Mesendoderm (in vitro differentiated cells): ENCODE measurements at regions not wholly inside any gene's neighbourhood (a gene's known extent, or its start where the extent isn't known, plus 50 kb on each side); places are given as distances from the start of the nearest gene placed in this dataset.

ENCODE experiments used
- DNase-seq: peaks from one replicate; pipeline ENCODE4 v3.0.0; 2013
- H2AK5ac ChIP-seq: 2 replicates; pipeline ENCODE4 v1.6.1; 2013; ENCODE audit warnings: low read length, inconsistent platforms
- H2BK120ac ChIP-seq: 2 replicates; pipeline ENCODE4 v1.6.1; 2013; ENCODE audit warnings: low read depth, mild to moderate bottlenecking, low read length, moderate library complexity, mixed read lengths
- H2BK15ac ChIP-seq: replicated peaks from 2 replicates; pipeline ENCODE4 v1.6.1; 2013; ENCODE audit warnings: low read depth, mild to moderate bottlenecking, moderate library complexity
- H2BK5ac ChIP-seq: 2 replicates; pipeline ENCODE4 v1.6.1; 2013; ENCODE audit warnings: low read length, inconsistent platforms
- H3K18ac ChIP-seq: 2 replicates; pipeline ENCODE4 v1.6.1; 2013; ENCODE audit warnings: mild to moderate bottlenecking, low read length, mixed read lengths
- H3K23ac ChIP-seq: one replicate; pipeline ENCODE4 v1.6.1; 2013; ENCODE audit warnings: low read length
- H3K27ac ChIP-seq: 2 replicates; pipeline ENCODE4 v1.5.1; 2013; ENCODE audit warnings: low read depth, mild to moderate bottlenecking, inconsistent platforms, low read length, moderate library complexity
- H3K27me3 ChIP-seq: 2 replicates; pipeline ENCODE4 v1.6.1; 2013; ENCODE audit warnings: low read length, control low read depth, mild to moderate bottlenecking, inconsistent platforms; ENCODE audit not compliant: insufficient read depth, poor library complexity
- H3K36me3 ChIP-seq: 2 replicates; pipeline ENCODE4 v1.6.1; 2013; ENCODE audit warnings: low read length, inconsistent platforms; ENCODE audit not compliant: control insufficient read depth, insufficient read depth
- H3K4ac ChIP-seq: one replicate; pipeline ENCODE4 v1.6.1; 2013; ENCODE audit warnings: low read depth, mild to moderate bottlenecking, low read length, moderate library complexity
- H3K4me1 ChIP-seq: 2 replicates; pipeline ENCODE4 v1.6.1; 2013; ENCODE audit warnings: low read depth, low read length, inconsistent platforms; ENCODE audit not compliant: control insufficient read depth
- H3K4me2 ChIP-seq: 2 replicates; pipeline ENCODE4 v1.6.1; 2013; ENCODE audit warnings: low read length
- H3K4me3 ChIP-seq: 2 replicates; pipeline ENCODE4 v1.5.1; 2013; ENCODE audit warnings: mild to moderate bottlenecking, low read length
- H3K56ac ChIP-seq: one replicate; pipeline ENCODE4 v1.6.1; 2013; ENCODE audit warnings: low read length
- H3K79me1 ChIP-seq: 2 replicates; pipeline ENCODE4 v1.6.1; 2013; ENCODE audit warnings: low read length, inconsistent platforms
- H3K79me2 ChIP-seq: 2 replicates; pipeline ENCODE4 v1.6.1; 2013; ENCODE audit warnings: mild to moderate bottlenecking, low read length; ENCODE audit not compliant: control insufficient read depth, insufficient read depth
- H3K9ac ChIP-seq: 2 replicates; pipeline ENCODE4 v1.6.1; 2013; ENCODE audit warnings: low read length, inconsistent platforms
- H4K5ac ChIP-seq: one replicate; pipeline ENCODE4 v1.6.1; 2013; ENCODE audit warnings: low read length
- H4K8ac ChIP-seq: one replicate; pipeline ENCODE4 v1.6.1; 2013; ENCODE audit warnings: low read depth, mild to moderate bottlenecking, control low read depth, low read length, moderate library complexity
- WGBS: extraction: QIAGEN DNeasy Blood & Tissue Kit; methylation state at CpG from one replicate; pipeline ENCODE4 v1.1.7; 2013; ENCODE audit warnings: low lambda C conversion rate, missing lambda C conversion rate; ENCODE audit not compliant: insufficient coverage; ENCODE audit errors: extremely low coverage; 5-methylcytosine and 5-hydroxymethylcytosine counted together

DNA sequence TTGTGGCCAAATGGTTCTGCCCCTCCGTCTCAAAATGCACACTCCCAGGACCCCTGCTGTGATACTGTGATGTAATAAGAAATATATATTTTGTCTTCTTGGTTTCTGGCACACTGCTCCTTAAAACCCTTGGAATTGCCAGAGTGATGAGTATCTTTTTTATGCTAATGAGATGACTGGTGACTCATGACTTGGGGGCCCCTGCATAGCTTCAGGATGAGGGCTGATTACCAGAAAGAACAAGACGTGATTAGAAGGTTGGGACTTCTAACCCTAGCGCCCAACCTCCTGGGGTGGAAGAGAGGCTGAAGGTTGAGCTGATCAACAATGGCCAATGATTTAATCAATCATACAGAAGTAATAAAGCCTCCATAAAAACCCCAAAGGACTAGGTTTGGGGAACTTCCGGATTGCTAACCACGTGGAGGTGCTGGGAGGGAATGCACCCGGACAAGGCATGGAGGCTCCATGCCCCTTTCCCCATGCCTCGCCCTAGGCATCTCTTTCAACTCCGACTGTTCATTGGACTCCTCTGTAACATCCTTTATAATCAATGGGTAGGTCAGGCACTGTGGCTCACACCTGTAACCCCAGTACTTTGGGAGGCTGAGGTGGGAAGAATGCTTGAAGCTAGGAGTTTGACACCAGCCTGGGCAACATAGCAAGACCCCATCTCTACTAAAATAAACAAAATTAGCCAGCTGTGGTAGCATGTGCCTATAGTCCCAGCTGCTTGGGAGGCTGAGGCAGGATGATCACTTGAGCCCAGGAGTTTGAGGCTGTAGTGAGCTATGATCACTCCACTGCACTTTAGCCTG lies 89.1 kb downstream of the HS1BP3 start:
- H3K27ac ChIP-seq: peak overlapping the region; percentile 5
- peak; percentile 74 for DNase-seq

GRCh38 chr2:20562540-20563225 lies 88.2 kb downstream of the HS1BP3 start:
- WGBS: no CpG with 5 or more reads among the region's 14 CpGs
- DNase-seq: peak; percentile 83

More for the DNA sequence above, 89.1 kb downstream of the HS1BP3 start:
- H3K36me3 ChIP-seq: no peaks in the 10 kb centered on the region
- H2BK5ac ChIP-seq: no peak overlapping the region
- no peak overlapping the region for H3K9ac ChIP-seq
- no CpG with 5 or more reads among the region's 8 CpGs for WGBS
- no peak overlapping the region for H3K4me3 ChIP-seq
- H3K23ac ChIP-seq: no peak overlapping the region
- H3K4me2 ChIP-seq: no peak overlapping the region
- H2BK15ac ChIP-seq: no peak overlapping the region
- H3K18ac ChIP-seq: no peak overlapping the region
- peaks cover 3% of the 10 kb centered on the region for H3K4me1 ChIP-seq
- H3K4ac ChIP-seq: no peak overlapping the region
- no peak overlapping the region for H2AK5ac ChIP-seq
- H3K56ac ChIP-seq: no peak overlapping the region
- H3K79me2 ChIP-seq: no peaks in the 10 kb centered on the region
- no peak overlapping the region for H4K8ac ChIP-seq
- H3K27me3 ChIP-seq: no peaks in the 10 kb centered on the region
- no peaks in the 10 kb centered on the region for H3K79me1 ChIP-seq
- H4K5ac ChIP-seq: no peak overlapping the region
- no peak overlapping the region for H2BK120ac ChIP-seq

DNA sequence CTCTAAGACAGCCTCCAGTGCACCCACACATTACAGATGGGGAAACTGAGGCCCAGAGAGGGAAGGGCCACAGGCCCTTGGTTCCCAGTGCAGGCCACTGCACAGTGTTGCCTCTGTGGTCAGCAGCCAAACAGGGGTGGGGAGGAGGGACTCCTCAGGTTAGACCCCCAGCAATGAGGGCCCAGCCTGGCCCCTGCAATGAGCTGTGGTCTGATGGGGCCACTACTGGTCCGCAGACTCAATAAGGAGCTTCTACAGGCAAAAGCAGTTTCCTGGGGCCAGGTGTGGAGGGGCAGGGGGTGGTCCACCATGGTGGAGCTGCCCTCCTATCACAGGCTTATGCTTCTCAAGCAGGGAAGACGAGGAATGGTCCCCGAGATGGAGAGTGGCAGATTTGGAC lies 87.6 kb downstream of the HS1BP3 start:
- no peaks in the 10 kb centered on the region for H3K79me2 ChIP-seq
- no peak overlapping the region for H3K9ac ChIP-seq
- H3K23ac ChIP-seq: no peak overlapping the region
- H2BK120ac ChIP-seq: no peak overlapping the region
- no CpG with 5 or more reads among the region's 3 CpGs for WGBS
- no peak overlapping the region for H3K56ac ChIP-seq
- no peak overlapping the region for H4K5ac ChIP-seq
- no peak overlapping the region for H2AK5ac ChIP-seq
- DNase-seq: no peak
- H3K4me2 ChIP-seq: no peak overlapping the region
- H3K27me3 ChIP-seq: no peaks in the 10 kb centered on the region
- H2BK15ac ChIP-seq: no peak overlapping the region
- no peak overlapping the region for H4K8ac ChIP-seq
- H3K4ac ChIP-seq: no peak overlapping the region
- no peak overlapping the region for H3K18ac ChIP-seq
- peaks cover 10% of the 10 kb centered on the region for H3K4me1 ChIP-seq
- H3K79me1 ChIP-seq: no peaks in the 10 kb centered on the region
- H3K27ac ChIP-seq: no peak overlapping the region
- H3K4me3 ChIP-seq: no peak overlapping the region
- no peaks in the 10 kb centered on the region for H3K36me3 ChIP-seq
- no peak overlapping the region for H2BK5ac ChIP-seq

More at GRCh38 chr2:20562540-20563225, 88.2 kb downstream of the HS1BP3 start:
- Histone ChIP-seq H3K4ac (no peak overlapping the region), H3K4me2 (no peak overlapping the region), H3K36me3 (no peaks in the 10 kb centered on the region), H2BK5ac (no peak overlapping the region), H3K4me3 (no peak overlapping the region), H4K5ac (no peak overlapping the region), H3K27me3 (no peaks in the 10 kb centered on the region), H2BK15ac (no peak overlapping the region), H3K56ac (no peak overlapping the region), H3K18ac (no peak overlapping the region), H3K9ac (no peak overlapping the region), H2BK120ac (no peak overlapping the region), H3K23ac (no peak overlapping the region), H3K79me1 (no peaks in the 10 kb centered on the region), H4K8ac (no peak overlapping the region), H3K4me1 (peaks cover 9% of the 10 kb centered on the region), H3K27ac (no peak overlapping the region), H3K79me2 (no peaks in the 10 kb centered on the region), H2AK5ac (no peak overlapping the region)

- Histone ChIP-seq H3K56ac (no peak overlapping the region), H2BK5ac (no peak overlapping the region), H3K18ac (no peak overlapping the region), H3K79me2 (no peaks in the 10 kb centered on the region), H3K27me3 (no peaks in the 10 kb centered on the region), H2BK15ac (no peak overlapping the region), H3K36me3 (no peaks in the 10 kb centered on the region), H3K79me1 (no peaks in the 10 kb centered on the region), H4K5ac (no peak overlapping the region), H3K9ac (no peak overlapping the region), H3K4ac (no peak overlapping the region), H3K4me1 (peaks cover 10% of the 10 kb centered on the region), H3K27ac (no peak overlapping the region), H3K4me3 (no peak overlapping the region), H4K8ac (no peak overlapping the region), H2AK5ac (no peak overlapping the region), H3K23ac (no peak overlapping the region), H3K4me2 (no peak overlapping the region), H2BK120ac (no peak overlapping the region)
- WGBS: no CpG with 5 or more reads among the region's 5 CpGs
- no peak for DNase-seq
These were observed 87.1 kb downstream of the HS1BP3 start for GRCh38 chr2:20563833-20564232.

GRCh38 chr2:20565101-20565622 lies 85.7 kb downstream of the HS1BP3 start:
- Histone ChIP-seq H3K23ac (no peak overlapping the region), H4K5ac (no peak overlapping the region), H3K56ac (no peak overlapping the region), H3K4me1 (peaks cover 10% of the 10 kb centered on the region), H3K27ac (no peak overlapping the region), H2BK120ac (no peak overlapping the region), H4K8ac (no peak overlapping the region), H3K4ac (no peak overlapping the region), H3K4me2 (no peak overlapping the region), H3K36me3 (no peaks in the 10 kb centered on the region), H3K9ac (no peak overlapping the region), H2BK15ac (no peak overlapping the region), H3K79me2 (no peaks in the 10 kb centered on the region), H3K18ac (no peak overlapping the region), H2AK5ac (peak overlapping the region; percentile 34), H2BK5ac (no peak overlapping the region), H3K4me3 (no peak overlapping the region), H3K27me3 (no peaks in the 10 kb centered on the region), H3K79me1 (no peaks in the 10 kb centered on the region)
- DNase-seq: no peak
- WGBS: no CpG with 5 or more reads among the region's 7 CpGs
